Neural progenitor cell (in vitro differentiated cells): ENCODE measurements at regions not wholly inside any gene's neighbourhood (a gene's known extent, or its start where the extent isn't known, plus 50 kb on each side); places are given as distances from the start of the nearest gene placed in this dataset.
"Not testable (repeated sequence)": the region's sequence is repeated elsewhere in the genome, so short reads cannot be mapped to it uniquely, and the experiment has no call there.

Source experiments
- CTCF ChIP-seq: fragments of 200-600 bp; sonication (generic); IDR thresholded peaks from 2 replicates; pipeline ENCODE4 v1.5.1; 2017; ENCODE audit warnings: antibody characterized with exemption, mild to moderate bottlenecking
- EZH2 ChIP-seq: fragments of 200-600 bp; sonication (generic); IDR thresholded peaks from 2 replicates; pipeline ENCODE4 v1.6.1; 2017; ENCODE audit warnings: antibody characterized with exemption, mild to moderate bottlenecking, moderate library complexity

GRCh38 chr9:39483073-39483472 is 127.6 kb downstream of the SPATA31A1 start:
- not testable (repeated sequence) for TF ChIP-seq CTCF, EZH2
